ENCODE measurements at regions not wholly inside any gene's neighbourhood (a gene's known extent, or its start where the extent isn't known, plus 50 kb on each side); places are given as distances from the start of the nearest gene placed in this dataset.

DNA sequence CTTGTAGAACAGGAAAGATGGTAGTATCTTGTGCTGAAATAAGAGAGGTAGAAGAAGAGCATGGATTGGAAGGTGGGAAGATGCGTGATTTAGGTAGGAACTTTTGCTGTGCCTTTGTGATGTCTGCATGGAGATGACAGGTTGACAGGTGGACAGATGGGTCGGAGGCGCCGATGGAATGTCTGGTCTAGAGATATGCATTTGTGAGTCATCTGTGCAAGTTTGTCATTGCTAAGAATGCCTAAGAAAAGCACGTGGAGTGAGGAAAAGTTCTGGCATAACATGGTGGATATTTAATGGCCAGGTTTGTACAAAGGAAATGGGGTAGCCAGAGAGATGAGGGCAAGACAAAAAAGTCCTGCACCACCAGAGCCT is 76.0 kb upstream of the ARMC3 start (continued):
- peak; percentile 84 for TF ChIP-seq MEIS2 (IDR thresholded peaks at IDR 0.05; ENCODE audit: partially characterized antibody)
- no peak for TF ChIP-seq RB1 (IDR thresholded peaks at IDR 0.05; ENCODE audit: low read depth)
- TF ChIP-seq CXXC5 (CRISPR knock-in tag; IDR thresholded peaks at IDR 0.05), result peak; percentile 25; the same call in 1 of the 2 replicates
- peak; percentile 82 for TF ChIP-seq ZEB2 (IDR thresholded peaks at IDR 0.05)
- TF ChIP-seq MYC (IDR thresholded peaks at IDR 0.05; ENCODE audit: low read depth, low read length), result 0 out of 2 replicates have a peak, but pooled peaks have one; percentile 43
- TF ChIP-seq MYC (CRISPR knock-in tag; IDR thresholded peaks at IDR 0.05; ENCODE audit: borderline replicate concordance, low read depth), result no peak
- TF ChIP-seq, protein P1, sequence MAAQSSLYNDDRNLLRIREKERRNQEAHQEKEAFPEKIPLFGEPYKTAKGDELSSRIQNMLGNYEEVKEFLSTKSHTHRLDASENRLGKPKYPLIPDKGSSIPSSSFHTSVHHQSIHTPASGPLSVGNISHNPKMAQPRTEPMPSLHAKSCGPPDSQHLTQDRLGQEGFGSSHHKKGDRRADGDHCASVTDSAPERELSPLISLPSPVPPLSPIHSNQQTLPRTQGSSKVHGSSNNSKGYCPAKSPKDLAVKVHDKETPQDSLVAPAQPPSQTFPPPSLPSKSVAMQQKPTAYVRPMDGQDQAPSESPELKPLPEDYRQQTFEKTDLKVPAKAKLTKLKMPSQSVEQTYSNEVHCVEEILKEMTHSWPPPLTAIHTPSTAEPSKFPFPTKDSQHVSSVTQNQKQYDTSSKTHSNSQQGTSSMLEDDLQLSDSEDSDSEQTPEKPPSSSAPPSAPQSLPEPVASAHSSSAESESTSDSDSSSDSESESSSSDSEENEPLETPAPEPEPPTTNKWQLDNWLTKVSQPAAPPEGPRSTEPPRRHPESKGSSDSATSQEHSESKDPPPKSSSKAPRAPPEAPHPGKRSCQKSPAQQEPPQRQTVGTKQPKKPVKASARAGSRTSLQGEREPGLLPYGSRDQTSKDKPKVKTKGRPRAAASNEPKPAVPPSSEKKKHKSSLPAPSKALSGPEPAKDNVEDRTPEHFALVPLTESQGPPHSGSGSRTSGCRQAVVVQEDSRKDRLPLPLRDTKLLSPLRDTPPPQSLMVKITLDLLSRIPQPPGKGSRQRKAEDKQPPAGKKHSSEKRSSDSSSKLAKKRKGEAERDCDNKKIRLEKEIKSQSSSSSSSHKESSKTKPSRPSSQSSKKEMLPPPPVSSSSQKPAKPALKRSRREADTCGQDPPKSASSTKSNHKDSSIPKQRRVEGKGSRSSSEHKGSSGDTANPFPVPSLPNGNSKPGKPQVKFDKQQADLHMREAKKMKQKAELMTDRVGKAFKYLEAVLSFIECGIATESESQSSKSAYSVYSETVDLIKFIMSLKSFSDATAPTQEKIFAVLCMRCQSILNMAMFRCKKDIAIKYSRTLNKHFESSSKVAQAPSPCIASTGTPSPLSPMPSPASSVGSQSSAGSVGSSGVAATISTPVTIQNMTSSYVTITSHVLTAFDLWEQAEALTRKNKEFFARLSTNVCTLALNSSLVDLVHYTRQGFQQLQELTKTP (IDR thresholded peaks at IDR 0.05; ENCODE audit: low read depth in 1 of 2, partially characterized antibody in 2 of 2), result no peak
- TF ChIP-seq POLR2B (IDR thresholded peaks at IDR 0.05; ENCODE audit: low read depth, partially characterized antibody), result no peak
- no peak for TF ChIP-seq ZNF507 (tag; conservative IDR thresholded peaks at IDR 0.05)
- TF ChIP-seq HNRNPUL1 (IDR thresholded peaks at IDR 0.05; ENCODE audit: low read length), result no peak
- TF ChIP-seq, protein P2, sequence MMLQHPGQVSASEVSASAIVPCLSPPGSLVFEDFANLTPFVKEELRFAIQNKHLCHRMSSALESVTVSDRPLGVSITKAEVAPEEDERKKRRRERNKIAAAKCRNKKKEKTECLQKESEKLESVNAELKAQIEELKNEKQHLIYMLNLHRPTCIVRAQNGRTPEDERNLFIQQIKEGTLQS (IDR thresholded peaks at IDR 0.05), result peak; percentile 70
- TF ChIP-seq, protein P2 (CRISPR knock-in tag; conservative IDR thresholded peaks at IDR 0.05), result no peak
- TF ChIP-seq, protein P3, sequence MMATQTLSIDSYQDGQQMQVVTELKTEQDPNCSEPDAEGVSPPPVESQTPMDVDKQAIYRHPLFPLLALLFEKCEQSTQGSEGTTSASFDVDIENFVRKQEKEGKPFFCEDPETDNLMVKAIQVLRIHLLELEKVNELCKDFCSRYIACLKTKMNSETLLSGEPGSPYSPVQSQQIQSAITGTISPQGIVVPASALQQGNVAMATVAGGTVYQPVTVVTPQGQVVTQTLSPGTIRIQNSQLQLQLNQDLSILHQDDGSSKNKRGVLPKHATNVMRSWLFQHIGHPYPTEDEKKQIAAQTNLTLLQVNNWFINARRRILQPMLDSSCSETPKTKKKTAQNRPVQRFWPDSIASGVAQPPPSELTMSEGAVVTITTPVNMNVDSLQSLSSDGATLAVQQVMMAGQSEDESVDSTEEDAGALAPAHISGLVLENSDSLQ (IDR thresholded peaks at IDR 0.05), result peak; percentile 79
- no peak for TF ChIP-seq GTF2E2 (tag; IDR thresholded peaks at IDR 0.05)
- TF ChIP-seq CTBP1 (IDR thresholded peaks at IDR 0.05; ENCODE audit: borderline replicate concordance), result peak; percentile 60; the same call in 1 of the 2 replicates
- TF ChIP-seq ATF1 (CRISPR knock-in tag; IDR thresholded peaks at IDR 0.05), result no peak
- no peak for TF ChIP-seq ATF1 (tag; IDR thresholded peaks at IDR 0.05)
- TF ChIP-seq JUND (IDR thresholded peaks at IDR 0.05; ENCODE audit: borderline replicate concordance, low read depth, low read length), result peak; percentile 65; the same call in 1 of the 2 replicates
- TF ChIP-seq JUND (tag; IDR thresholded peaks at IDR 0.05; ENCODE audit: borderline replicate concordance, low read depth, low read length), result peak; percentile 69; the same call in 2 of the 3 replicates
- TF ChIP-seq ZSCAN29 (IDR thresholded peaks at IDR 0.05), result no peak
- TF ChIP-seq, protein P4, sequence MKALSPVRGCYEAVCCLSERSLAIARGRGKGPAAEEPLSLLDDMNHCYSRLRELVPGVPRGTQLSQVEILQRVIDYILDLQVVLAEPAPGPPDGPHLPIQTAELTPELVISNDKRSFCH (CRISPR knock-in tag; IDR thresholded peaks at IDR 0.05), result no peak
- TF ChIP-seq, protein P4 (tag; IDR thresholded peaks at IDR 0.05), result no peak
- TF ChIP-seq ZNF121 (CRISPR knock-in tag; conservative IDR thresholded peaks at IDR 0.05), result no peak
- peak; percentile 38 to 72; a peak in 3 of 4 replicates for TF ChIP-seq TEAD1 (CRISPR knock-in tag; IDR thresholded peaks at IDR 0.05)
- TF ChIP-seq HMGN3 (IDR thresholded peaks at IDR 0.05; ENCODE audit: borderline replicate concordance, extremely low read depth, insufficient read length, low read depth, low read length), result no peak
